HL-60 (cell line): ENCODE measurements at regions not wholly inside any gene's neighbourhood (a gene's known extent, or its start where the extent isn't known, plus 50 kb on each side); places are given as distances from the start of the nearest gene placed in this dataset.

Source experiments
- DNase-seq, 2 experiments: peaks; one replicate each; pipeline ENCODE4 v3.0.0-alpha.2; 2010 to 2020; ENCODE audit warnings: low read depth in 1 of 2, low spot score in 1 of 2
- H3K27ac ChIP-seq: fragments of 250-450 bp; sonication (Bioruptor Pico); replicated peaks from 2 replicates; pipeline ENCODE4 v1.5.1; 2020; ENCODE audit warnings: mild to moderate bottlenecking, moderate library complexity
- H3K27me3 ChIP-seq: fragments of 250-450 bp; sonication (Bioruptor Pico); 2 replicates; pipeline ENCODE4 v1.5.1; 2021; ENCODE audit warnings: mild to moderate bottlenecking, moderate library complexity; ENCODE audit not compliant: insufficient read depth, poor library complexity, severe bottlenecking
- H3K4me3 ChIP-seq: replicated peaks from 2 replicates; pipeline ENCODE4 v1.5.1; 2011; ENCODE audit warnings: mild to moderate bottlenecking, control low read depth, low read length; ENCODE audit not compliant: insufficient read depth
- GABPA ChIP-seq: IDR thresholded peaks from 2 replicates; pipeline ENCODE4 v1.6.1; 2012; ENCODE audit warnings: low read depth
- POLR2AphosphoS5 ChIP-seq: IDR thresholded peaks from 2 replicates; pipeline ENCODE4 v1.6.1; 2012; ENCODE audit warnings: low read depth
- SPI1 ChIP-seq: IDR thresholded peaks from 2 replicates; pipeline ENCODE4 v1.6.1; 2012; ENCODE audit warnings: low read depth, mild to moderate bottlenecking, borderline replicate concordance
- TF ChIP-seq, protein P1 (sequence below): IDR thresholded peaks from one replicate; pipeline ENCODE4 v1.5.1; 2011; ENCODE audit warnings: low read length, control low read depth, inconsistent platforms; ENCODE audit not compliant: insufficient read depth
- TF ChIP-seq, protein P2 (sequence below): IDR thresholded peaks from 2 replicates; pipeline ENCODE4 v1.6.1; 2012; ENCODE audit warnings: low read depth; ENCODE audit not compliant: insufficient replicate concordance

DNA sequence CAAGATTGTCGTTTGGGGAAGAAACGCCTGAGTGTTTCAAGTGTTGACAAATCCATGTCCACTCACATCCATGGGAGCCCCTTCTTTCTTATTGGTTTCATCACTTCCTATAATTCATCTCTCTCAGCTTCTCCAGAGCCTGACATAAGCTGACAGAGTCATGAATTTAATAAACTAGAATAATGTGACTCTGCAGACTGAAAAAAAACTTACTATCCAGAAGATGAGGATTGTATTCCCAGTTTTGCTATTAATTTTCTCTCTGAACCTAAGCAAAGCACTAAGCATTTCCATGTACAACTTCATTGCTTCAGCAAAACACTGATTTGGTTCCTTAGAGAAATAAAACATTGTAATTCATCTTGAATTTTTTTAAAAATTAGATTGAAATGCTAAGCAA lies 691.8 kb downstream of the MTRR start:
- Histone ChIP-seq H3K4me3 (no peak overlapping the region), H3K27ac (no peak overlapping the region), H3K27me3 (no peaks in the 10 kb centered on the region)
- DNase-seq: no peak
- TF ChIP-seq GABPA (no peak), POLR2AphosphoS5 (no peak), SPI1 (no peak)
- TF ChIP-seq, protein P1, sequence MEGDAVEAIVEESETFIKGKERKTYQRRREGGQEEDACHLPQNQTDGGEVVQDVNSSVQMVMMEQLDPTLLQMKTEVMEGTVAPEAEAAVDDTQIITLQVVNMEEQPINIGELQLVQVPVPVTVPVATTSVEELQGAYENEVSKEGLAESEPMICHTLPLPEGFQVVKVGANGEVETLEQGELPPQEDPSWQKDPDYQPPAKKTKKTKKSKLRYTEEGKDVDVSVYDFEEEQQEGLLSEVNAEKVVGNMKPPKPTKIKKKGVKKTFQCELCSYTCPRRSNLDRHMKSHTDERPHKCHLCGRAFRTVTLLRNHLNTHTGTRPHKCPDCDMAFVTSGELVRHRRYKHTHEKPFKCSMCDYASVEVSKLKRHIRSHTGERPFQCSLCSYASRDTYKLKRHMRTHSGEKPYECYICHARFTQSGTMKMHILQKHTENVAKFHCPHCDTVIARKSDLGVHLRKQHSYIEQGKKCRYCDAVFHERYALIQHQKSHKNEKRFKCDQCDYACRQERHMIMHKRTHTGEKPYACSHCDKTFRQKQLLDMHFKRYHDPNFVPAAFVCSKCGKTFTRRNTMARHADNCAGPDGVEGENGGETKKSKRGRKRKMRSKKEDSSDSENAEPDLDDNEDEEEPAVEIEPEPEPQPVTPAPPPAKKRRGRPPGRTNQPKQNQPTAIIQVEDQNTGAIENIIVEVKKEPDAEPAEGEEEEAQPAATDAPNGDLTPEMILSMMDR: no peak
- TF ChIP-seq, protein P2, sequence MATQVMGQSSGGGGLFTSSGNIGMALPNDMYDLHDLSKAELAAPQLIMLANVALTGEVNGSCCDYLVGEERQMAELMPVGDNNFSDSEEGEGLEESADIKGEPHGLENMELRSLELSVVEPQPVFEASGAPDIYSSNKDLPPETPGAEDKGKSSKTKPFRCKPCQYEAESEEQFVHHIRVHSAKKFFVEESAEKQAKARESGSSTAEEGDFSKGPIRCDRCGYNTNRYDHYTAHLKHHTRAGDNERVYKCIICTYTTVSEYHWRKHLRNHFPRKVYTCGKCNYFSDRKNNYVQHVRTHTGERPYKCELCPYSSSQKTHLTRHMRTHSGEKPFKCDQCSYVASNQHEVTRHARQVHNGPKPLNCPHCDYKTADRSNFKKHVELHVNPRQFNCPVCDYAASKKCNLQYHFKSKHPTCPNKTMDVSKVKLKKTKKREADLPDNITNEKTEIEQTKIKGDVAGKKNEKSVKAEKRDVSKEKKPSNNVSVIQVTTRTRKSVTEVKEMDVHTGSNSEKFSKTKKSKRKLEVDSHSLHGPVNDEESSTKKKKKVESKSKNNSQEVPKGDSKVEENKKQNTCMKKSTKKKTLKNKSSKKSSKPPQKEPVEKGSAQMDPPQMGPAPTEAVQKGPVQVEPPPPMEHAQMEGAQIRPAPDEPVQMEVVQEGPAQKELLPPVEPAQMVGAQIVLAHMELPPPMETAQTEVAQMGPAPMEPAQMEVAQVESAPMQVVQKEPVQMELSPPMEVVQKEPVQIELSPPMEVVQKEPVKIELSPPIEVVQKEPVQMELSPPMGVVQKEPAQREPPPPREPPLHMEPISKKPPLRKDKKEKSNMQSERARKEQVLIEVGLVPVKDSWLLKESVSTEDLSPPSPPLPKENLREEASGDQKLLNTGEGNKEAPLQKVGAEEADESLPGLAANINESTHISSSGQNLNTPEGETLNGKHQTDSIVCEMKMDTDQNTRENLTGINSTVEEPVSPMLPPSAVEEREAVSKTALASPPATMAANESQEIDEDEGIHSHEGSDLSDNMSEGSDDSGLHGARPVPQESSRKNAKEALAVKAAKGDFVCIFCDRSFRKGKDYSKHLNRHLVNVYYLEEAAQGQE: no peak

DNA sequence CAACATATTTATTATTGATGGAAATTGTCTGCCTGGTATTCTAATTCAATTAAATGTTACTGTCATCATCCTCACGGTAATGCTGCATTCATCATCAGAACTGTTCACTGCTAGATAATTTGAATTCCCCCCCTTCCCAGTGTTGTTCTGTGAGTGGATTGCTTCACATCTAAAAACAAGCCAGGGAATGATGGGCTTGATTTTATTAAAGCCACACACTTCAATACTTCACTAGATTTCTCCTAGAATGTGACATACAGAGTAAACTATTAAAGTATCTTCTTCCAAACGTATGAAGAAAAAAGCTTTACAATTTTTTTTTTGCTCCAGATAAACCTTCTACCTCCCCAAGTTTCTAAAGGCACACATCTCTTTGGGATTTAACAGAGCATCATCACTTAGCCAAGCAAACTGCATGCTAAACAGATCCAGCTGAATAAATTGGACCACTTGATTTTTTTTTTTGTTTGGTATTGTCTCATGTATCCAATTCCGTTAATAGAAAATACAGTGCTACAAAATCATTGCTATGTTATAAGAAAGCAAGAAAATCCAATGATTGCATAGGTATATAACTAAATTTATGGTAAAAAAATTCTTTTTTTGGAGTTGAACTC lies 692.4 kb downstream of the MTRR start:
- TF ChIP-seq GABPA: no peak
- TF ChIP-seq SPI1: no peak
- TF ChIP-seq POLR2AphosphoS5: no peak
- TF ChIP-seq, protein P1: no peak
- TF ChIP-seq, protein P2: no peak
- Histone ChIP-seq H3K27ac (no peak overlapping the region), H3K27me3 (no peaks in the 10 kb centered on the region), H3K4me3 (no peak overlapping the region)
- DNase-seq: no peak

DNA sequence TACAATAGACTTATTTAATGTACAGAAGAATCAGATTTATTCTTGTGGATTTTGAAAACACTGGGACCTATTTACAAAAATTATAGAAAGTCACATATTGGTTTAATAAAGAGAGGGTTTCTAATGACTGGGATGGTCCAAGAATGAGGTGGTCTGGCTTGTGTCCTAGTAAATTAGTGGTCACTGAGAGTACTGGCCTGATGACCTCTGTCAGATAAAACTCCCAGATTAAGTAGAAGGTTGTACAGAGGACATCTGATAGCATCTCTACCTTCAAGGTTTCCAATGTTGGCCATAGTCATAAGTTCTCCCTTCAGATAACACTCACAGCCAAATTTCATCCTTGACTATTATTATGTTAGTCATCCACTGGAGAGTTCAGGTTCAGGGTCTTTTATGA lies 692.9 kb downstream of the MTRR start:
- Histone ChIP-seq H3K27me3 (no peaks in the 10 kb centered on the region), H3K4me3 (no peak overlapping the region), H3K27ac (no peak overlapping the region)
- TF ChIP-seq, protein P2: no peak
- TF ChIP-seq POLR2AphosphoS5 (no peak), SPI1 (no peak), GABPA (no peak)
- TF ChIP-seq, protein P1: no peak
- DNase-seq: no peak
